Astrocyte (in vitro differentiated cells and primary cell): ENCODE measurements at regions not wholly inside any gene's neighbourhood (a gene's known extent, or its start where the extent isn't known, plus 50 kb on each side); places are given as distances from the start of the nearest gene placed in this dataset.

Experiments
- DNase-seq: peaks from one replicate; pipeline ENCODE4 v3.0.0-alpha.2; 2010; ENCODE audit warnings: low read depth
- FAIRE-seq: peaks from 2 replicates; lab custom pipeline; 2011; peaks lifted over from hg19 to GRCh38; lab: Jason Lieb, UNC
- H2AFZ ChIP-seq: 2 replicates; pipeline ENCODE4 v1.6.0; 2012; ENCODE audit warnings: low read depth, low read length, inconsistent platforms
- H3K27ac ChIP-seq: 2 replicates; pipeline ENCODE4 v1.5.1; 2011; ENCODE audit warnings: low read depth, low read length, inconsistent platforms
- H3K27me3 ChIP-seq: 2 replicates; pipeline ENCODE4 v1.6.0; 2011; ENCODE audit warnings: low read length, inconsistent platforms; ENCODE audit not compliant: insufficient read depth
- H3K36me3 ChIP-seq: 2 replicates; pipeline ENCODE4 v1.5.1; 2011; ENCODE audit warnings: low read length, inconsistent platforms; ENCODE audit not compliant: insufficient read depth
- H3K4me1 ChIP-seq: 2 replicates; pipeline ENCODE4 v1.5.1; 2011; ENCODE audit warnings: low read length, inconsistent platforms; ENCODE audit not compliant: insufficient read depth
- H3K4me2 ChIP-seq: 2 replicates; pipeline ENCODE4 v1.6.0; 2012; ENCODE audit warnings: low read length, inconsistent platforms
- H3K4me3 ChIP-seq: 2 replicates; pipeline ENCODE4 v1.5.1; 2011; ENCODE audit warnings: low read depth, mild to moderate bottlenecking, low read length, inconsistent platforms; ENCODE audit not compliant: insufficient read depth
- H3K79me2 ChIP-seq: 2 replicates; pipeline ENCODE4 v1.6.0; 2012; ENCODE audit warnings: mild to moderate bottlenecking, low read length, inconsistent platforms; ENCODE audit not compliant: insufficient read depth
- H3K9ac ChIP-seq: 2 replicates; pipeline ENCODE4 v1.6.0; 2012; ENCODE audit warnings: mild to moderate bottlenecking, low read length, inconsistent platforms
- H3K9me3 ChIP-seq: 2 replicates; pipeline ENCODE4 v1.5.1; 2012; ENCODE audit warnings: low read depth, mild to moderate bottlenecking, low read length, inconsistent platforms; ENCODE audit not compliant: insufficient read depth
- H4K20me1 ChIP-seq: 2 replicates; pipeline ENCODE4 v1.6.0; 2012; ENCODE audit warnings: low read length, inconsistent platforms; ENCODE audit not compliant: insufficient read depth
- H3K27ac Mint-ChIP-seq: one replicate; pipeline ENCODE4 v1.8.0; 2021; ENCODE audit warnings: mild to moderate bottlenecking, mixed read lengths; ENCODE audit not compliant: unreplicated experiment
- H3K27me3 Mint-ChIP-seq: one replicate; pipeline ENCODE4 v1.8.0; 2021; ENCODE audit warnings: low read depth, mixed read lengths; ENCODE audit not compliant: unreplicated experiment
- H3K36me3 Mint-ChIP-seq: one replicate; pipeline ENCODE4 v1.8.0; 2021; ENCODE audit warnings: low read depth, mixed read lengths; ENCODE audit not compliant: unreplicated experiment
- H3K4me1 Mint-ChIP-seq: one replicate; pipeline ENCODE4 v1.8.0; 2021; ENCODE audit warnings: low read depth, mixed read lengths; ENCODE audit not compliant: unreplicated experiment
- H3K4me3 Mint-ChIP-seq: one replicate; pipeline ENCODE4 v1.8.0; 2021; ENCODE audit warnings: mild to moderate bottlenecking, moderate library complexity, mixed read lengths; ENCODE audit not compliant: unreplicated experiment
- H3K9me3 Mint-ChIP-seq: one replicate; pipeline ENCODE4 v1.8.0; 2021; ENCODE audit warnings: mild to moderate bottlenecking, mixed read lengths; ENCODE audit not compliant: unreplicated experiment
- CTCF ChIP-seq: IDR thresholded peaks from 2 replicates; pipeline ENCODE4 v1.5.1; 2011; ENCODE audit warnings: low read depth, mild to moderate bottlenecking, inconsistent platforms, low read length, moderate library complexity; ENCODE audit not compliant: insufficient read depth
- EZH2 ChIP-seq: IDR thresholded peaks from 2 replicates; pipeline ENCODE4 v1.6.1; 2012; ENCODE audit warnings: mild to moderate bottlenecking, low read length, inconsistent platforms; ENCODE audit not compliant: insufficient read depth

DNA sequence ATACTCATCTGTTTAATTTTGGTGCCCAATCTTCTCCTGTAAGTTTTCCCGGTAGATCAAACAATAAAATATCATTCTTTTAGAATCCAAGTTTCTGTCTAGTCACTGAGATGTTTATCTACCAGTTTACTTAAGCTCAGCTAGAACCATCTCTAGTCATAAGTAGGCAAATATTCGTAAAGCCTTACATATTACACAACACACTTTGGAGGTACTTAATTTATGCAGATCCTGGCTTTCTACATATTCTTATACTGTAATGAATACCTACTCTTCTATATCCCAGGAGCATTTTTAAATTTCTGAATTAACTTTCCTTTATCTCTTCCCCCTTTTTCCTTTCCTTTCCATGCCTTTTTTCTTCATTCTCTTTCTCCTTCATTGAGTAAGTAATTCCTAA lies 185.9 kb upstream of the ZBTB20 start:
- TF ChIP-seq CTCF: no peak
- no peaks in the 10 kb centered on the region for H3K79me2 ChIP-seq
- H3K9ac ChIP-seq: no peak overlapping the region
- H3K27ac Mint-ChIP-seq: no peak overlapping the region
- H3K4me1 Mint-ChIP-seq: peaks cover 14% of the 10 kb centered on the region
- H3K36me3 Mint-ChIP-seq: no peaks in the 10 kb centered on the region
- FAIRE-seq (no peak), DNase-seq (no peak)
- no peaks in the 10 kb centered on the region for H3K9me3 ChIP-seq
- no peak overlapping the region for H2AFZ ChIP-seq
- no peaks in the 10 kb centered on the region for H3K9me3 Mint-ChIP-seq
- H3K27me3 Mint-ChIP-seq: no peaks in the 10 kb centered on the region
- no peaks in the 10 kb centered on the region for H3K36me3 ChIP-seq
- no peaks in the 10 kb centered on the region for H4K20me1 ChIP-seq
- H3K27ac ChIP-seq: no peak overlapping the region
- H3K4me1 ChIP-seq: peaks cover 9% of the 10 kb centered on the region
- H3K27me3 ChIP-seq: no peaks in the 10 kb centered on the region
- no peak overlapping the region for H3K4me3 Mint-ChIP-seq
- H3K4me3 ChIP-seq: no peak overlapping the region
- no peak overlapping the region for H3K4me2 ChIP-seq

- no peak for FAIRE-seq
- Histone ChIP-seq H2AFZ (no peak overlapping the region), H3K27ac (no peak overlapping the region)
Observed at GRCh38 chr3:115336836-115337235, 189.7 kb upstream of the ZBTB20 start.

DNA sequence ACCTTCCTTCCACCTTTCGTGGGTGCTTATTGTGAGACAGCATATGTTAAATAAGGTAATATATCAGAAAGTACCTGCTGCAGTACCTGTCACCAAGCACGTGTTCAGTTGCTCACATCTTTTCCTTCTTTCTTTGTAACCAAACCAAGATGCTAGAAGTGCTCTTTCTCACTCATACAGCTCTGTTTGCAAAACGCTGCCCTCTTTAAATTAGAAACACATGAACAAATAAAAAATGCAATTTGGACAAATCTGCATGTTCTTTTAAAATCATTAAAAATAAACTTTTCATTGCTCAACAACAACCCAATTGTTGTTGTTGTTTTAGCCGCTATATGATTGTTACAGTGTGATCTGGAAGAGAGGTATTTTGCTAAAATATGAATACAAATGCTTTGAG lies 193.5 kb upstream of the ZBTB20 start:
- Histone ChIP-seq H3K79me2 (no peaks in the 10 kb centered on the region), H3K4me3 (no peak overlapping the region), H3K27ac (peak overlapping the region; percentile 33), H3K9me3 (no peaks in the 10 kb centered on the region), H3K36me3 (no peaks in the 10 kb centered on the region), H2AFZ (no peak overlapping the region), H3K4me2 (peak overlapping the region; percentile 42), H3K27me3 (no peaks in the 10 kb centered on the region), H3K4me1 (peaks cover 8% of the 10 kb centered on the region), H3K9ac (no peak overlapping the region), H4K20me1 (no peaks in the 10 kb centered on the region)
- H3K4me1 Mint-ChIP-seq: peaks cover 9% of the 10 kb centered on the region
- no peaks in the 10 kb centered on the region for H3K9me3 Mint-ChIP-seq
- FAIRE-seq: no peak
- H3K36me3 Mint-ChIP-seq: no peaks in the 10 kb centered on the region
- no peak for DNase-seq
- H3K27ac Mint-ChIP-seq: peak overlapping the region; percentile 35
- TF ChIP-seq EZH2: no peak
- no peak for TF ChIP-seq CTCF
- no peak overlapping the region for H3K4me3 Mint-ChIP-seq
- H3K27me3 Mint-ChIP-seq: no peaks in the 10 kb centered on the region

More at GRCh38 chr3:115336836-115337235, 189.7 kb upstream of the ZBTB20 start:
- Histone ChIP-seq H4K20me1 (no peaks in the 10 kb centered on the region), H3K27me3 (no peaks in the 10 kb centered on the region), H3K9me3 (no peaks in the 10 kb centered on the region), H3K36me3 (no peaks in the 10 kb centered on the region), H3K4me3 (no peak overlapping the region), H3K4me1 (peaks cover 8% of the 10 kb centered on the region), H3K4me2 (no peak overlapping the region), H3K9ac (no peak overlapping the region), H3K79me2 (no peaks in the 10 kb centered on the region)
- Mint-ChIP-seq H3K27me3 (no peaks in the 10 kb centered on the region), H3K4me1 (peaks cover 9% of the 10 kb centered on the region), H3K36me3 (no peaks in the 10 kb centered on the region), H3K4me3 (no peak overlapping the region), H3K27ac (no peak overlapping the region), H3K9me3 (no peaks in the 10 kb centered on the region)
- DNase-seq: no peak
- TF ChIP-seq EZH2 (no peak), CTCF (no peak)
